ENCODE measurements at regions not wholly inside any gene's neighbourhood (a gene's known extent, or its start where the extent isn't known, plus 50 kb on each side); places are given as distances from the start of the nearest gene placed in this dataset.

DNA sequence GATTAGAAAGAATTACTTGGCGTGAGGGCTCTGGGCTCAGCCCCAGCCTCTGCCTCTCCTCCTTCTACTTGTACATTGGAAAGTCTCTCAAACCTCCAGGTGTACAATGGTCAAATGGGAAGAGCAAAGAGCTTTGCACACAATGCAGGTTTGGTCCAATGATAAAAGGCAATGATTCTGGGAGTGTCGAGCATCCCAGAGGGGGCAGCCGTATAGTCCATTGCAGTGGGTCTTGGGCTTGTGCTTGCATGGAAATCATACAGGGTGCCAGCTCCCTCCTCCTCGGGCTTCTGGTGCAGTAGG lies 98.0 kb upstream of the NCK2 start:
- Histone ChIP-seq H3K36me3 (ENCODE audit: insufficient read depth) (no peaks in the 10 kb centered on the region), H3K4me3 (IDR thresholded peaks at IDR 0.05; ENCODE audit: insufficient read depth, low read depth, low read length) (no peak overlapping the region), H3K4me1 (ENCODE audit: low read depth, poor library complexity, severe bottlenecking) (no peaks in the 10 kb centered on the region), H4K20me1 (ENCODE audit: insufficient read depth) (no peaks in the 10 kb centered on the region), H3K79me2 (ENCODE audit: insufficient read depth, low read depth) (no peaks in the 10 kb centered on the region), H3K4me2 (no peak overlapping the region), H3K27me3 (ENCODE audit: insufficient read depth, low read depth) (no peaks in the 10 kb centered on the region), H3K9ac (no peak overlapping the region), H3K27ac (no peak overlapping the region), H2AFZ (ENCODE audit: low read depth) (no peak overlapping the region)
- TF ChIP-seq, protein P1, sequence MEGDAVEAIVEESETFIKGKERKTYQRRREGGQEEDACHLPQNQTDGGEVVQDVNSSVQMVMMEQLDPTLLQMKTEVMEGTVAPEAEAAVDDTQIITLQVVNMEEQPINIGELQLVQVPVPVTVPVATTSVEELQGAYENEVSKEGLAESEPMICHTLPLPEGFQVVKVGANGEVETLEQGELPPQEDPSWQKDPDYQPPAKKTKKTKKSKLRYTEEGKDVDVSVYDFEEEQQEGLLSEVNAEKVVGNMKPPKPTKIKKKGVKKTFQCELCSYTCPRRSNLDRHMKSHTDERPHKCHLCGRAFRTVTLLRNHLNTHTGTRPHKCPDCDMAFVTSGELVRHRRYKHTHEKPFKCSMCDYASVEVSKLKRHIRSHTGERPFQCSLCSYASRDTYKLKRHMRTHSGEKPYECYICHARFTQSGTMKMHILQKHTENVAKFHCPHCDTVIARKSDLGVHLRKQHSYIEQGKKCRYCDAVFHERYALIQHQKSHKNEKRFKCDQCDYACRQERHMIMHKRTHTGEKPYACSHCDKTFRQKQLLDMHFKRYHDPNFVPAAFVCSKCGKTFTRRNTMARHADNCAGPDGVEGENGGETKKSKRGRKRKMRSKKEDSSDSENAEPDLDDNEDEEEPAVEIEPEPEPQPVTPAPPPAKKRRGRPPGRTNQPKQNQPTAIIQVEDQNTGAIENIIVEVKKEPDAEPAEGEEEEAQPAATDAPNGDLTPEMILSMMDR (conservative IDR thresholded peaks at IDR 0.05; ENCODE audit: low read depth, low read length): no peak

DNA sequence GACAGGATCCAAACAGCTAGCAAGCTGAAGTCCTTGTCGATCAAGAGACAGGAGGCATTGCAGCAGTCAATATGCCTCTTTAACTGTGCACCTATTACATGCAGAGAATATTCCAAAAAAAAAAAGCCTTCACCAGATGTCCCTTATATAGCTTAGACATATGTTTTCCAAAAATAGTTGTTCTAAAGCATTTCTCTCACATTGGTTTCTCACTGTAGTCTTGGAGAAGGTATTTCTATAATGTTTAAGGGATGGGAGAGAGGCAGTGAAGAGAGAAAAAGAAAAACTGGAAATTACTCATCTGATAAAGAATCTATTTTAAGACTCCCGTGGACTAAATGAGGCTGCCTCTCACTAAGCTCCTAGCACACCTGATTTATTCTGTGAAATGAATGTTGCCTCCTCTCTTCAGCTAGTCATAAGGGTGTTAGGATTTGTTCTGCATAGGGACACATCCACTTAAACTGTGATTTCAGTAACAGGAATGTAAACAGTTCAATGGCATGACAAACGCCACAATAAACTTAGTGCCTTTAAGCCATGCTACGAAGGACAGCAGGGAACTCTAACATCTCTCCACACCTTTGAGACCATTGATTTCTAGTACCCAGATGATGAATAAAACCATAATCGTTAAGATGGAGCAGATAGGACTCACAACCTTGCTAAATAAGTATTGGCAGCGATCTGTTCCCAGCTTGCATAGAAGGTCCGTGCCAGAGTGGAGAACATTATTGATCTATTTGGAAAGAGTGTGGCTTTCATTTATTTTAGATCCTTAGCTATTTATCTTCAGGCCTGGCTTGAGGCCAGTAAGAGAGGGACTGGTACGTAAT lies 98.6 kb upstream of the NCK2 start:
- Histone ChIP-seq H3K79me2 (ENCODE audit: insufficient read depth, low read depth) (no peaks in the 10 kb centered on the region), H2AFZ (ENCODE audit: low read depth) (no peak overlapping the region), H4K20me1 (ENCODE audit: insufficient read depth) (no peaks in the 10 kb centered on the region), H3K36me3 (ENCODE audit: insufficient read depth) (no peaks in the 10 kb centered on the region), H3K27ac (no peak overlapping the region), H3K4me1 (ENCODE audit: low read depth, poor library complexity, severe bottlenecking) (no peaks in the 10 kb centered on the region), H3K4me3 (IDR thresholded peaks at IDR 0.05; ENCODE audit: insufficient read depth, low read depth, low read length) (no peak overlapping the region), H3K4me2 (no peak overlapping the region), H3K27me3 (ENCODE audit: insufficient read depth, low read depth) (no peaks in the 10 kb centered on the region), H3K9ac (no peak overlapping the region)
- TF ChIP-seq, protein P1 (conservative IDR thresholded peaks at IDR 0.05; ENCODE audit: low read depth, low read length): no peak

DNA sequence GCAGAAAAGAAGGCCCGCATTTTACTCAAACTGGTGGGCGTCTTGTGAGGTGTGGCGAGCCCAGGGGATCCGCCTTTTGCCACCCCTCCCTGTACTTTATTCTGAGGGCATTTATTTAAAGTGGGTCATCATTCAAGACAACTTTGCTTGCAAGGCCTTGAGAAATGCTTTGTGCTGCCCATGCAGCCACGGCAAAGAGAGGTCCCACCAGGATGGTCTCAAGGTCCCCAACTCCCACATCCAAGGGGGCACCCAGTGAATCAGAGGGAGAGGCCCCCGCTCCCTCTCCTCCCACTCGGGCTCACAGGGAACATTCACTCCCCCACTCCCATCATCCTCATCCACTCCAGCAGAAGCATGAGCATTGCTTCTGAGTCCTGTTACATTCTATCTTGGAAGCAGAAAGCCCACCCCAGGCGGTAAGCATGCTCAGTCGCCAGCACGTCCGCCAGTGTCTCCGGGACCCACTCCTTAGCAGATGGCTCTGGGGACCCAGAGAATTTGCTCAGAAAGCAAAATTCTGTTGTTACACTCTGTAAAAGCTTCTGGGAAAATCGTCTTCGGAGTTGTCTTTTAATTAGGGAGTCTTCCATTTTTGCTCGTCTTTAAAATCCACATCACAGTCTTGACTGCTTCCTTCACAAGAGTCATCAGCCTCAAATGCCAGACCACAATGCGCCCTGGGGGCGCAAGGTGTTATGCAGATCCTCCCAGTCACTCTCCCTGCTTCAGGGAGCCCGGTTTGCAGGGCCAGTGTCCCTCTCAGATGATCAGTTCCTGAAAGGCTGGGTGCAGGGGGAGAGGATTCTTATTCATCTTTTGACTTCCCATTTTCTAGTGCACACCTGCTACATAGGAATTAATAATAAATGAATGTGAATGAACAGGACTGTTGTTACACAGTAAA lies 99.4 kb upstream of the NCK2 start:
- H2AFZ ChIP-seq (ENCODE audit: low read depth): no peak overlapping the region
- H3K79me2 ChIP-seq (ENCODE audit: insufficient read depth, low read depth): no peaks in the 10 kb centered on the region
- H3K27ac ChIP-seq: no peak overlapping the region
- H3K4me2 ChIP-seq: no peak overlapping the region
- H3K4me3 ChIP-seq (IDR thresholded peaks at IDR 0.05; ENCODE audit: insufficient read depth, low read depth, low read length): no peak overlapping the region
- H3K27me3 ChIP-seq (ENCODE audit: insufficient read depth, low read depth): no peaks in the 10 kb centered on the region
- H4K20me1 ChIP-seq (ENCODE audit: insufficient read depth): no peaks in the 10 kb centered on the region
- no peaks in the 10 kb centered on the region for H3K4me1 ChIP-seq (ENCODE audit: low read depth, poor library complexity, severe bottlenecking)
- no peak overlapping the region for H3K9ac ChIP-seq
- TF ChIP-seq, protein P1 (conservative IDR thresholded peaks at IDR 0.05; ENCODE audit: low read depth, low read length): no peak
- no peaks in the 10 kb centered on the region for H3K36me3 ChIP-seq (ENCODE audit: insufficient read depth)

- no peaks in the 10 kb centered on the region for H3K27me3 ChIP-seq (ENCODE audit: insufficient read depth, low read depth)
- no peak overlapping the region for H3K4me2 ChIP-seq
- H2AFZ ChIP-seq (ENCODE audit: low read depth): no peak overlapping the region
- TF ChIP-seq, protein P1 (conservative IDR thresholded peaks at IDR 0.05; ENCODE audit: low read depth, low read length): no peak
- H4K20me1 ChIP-seq (ENCODE audit: insufficient read depth): no peaks in the 10 kb centered on the region
- no peaks in the 10 kb centered on the region for H3K79me2 ChIP-seq (ENCODE audit: insufficient read depth, low read depth)
- H3K36me3 ChIP-seq (ENCODE audit: insufficient read depth): no peaks in the 10 kb centered on the region
- H3K9ac ChIP-seq: no peak overlapping the region
- no peak overlapping the region for H3K27ac ChIP-seq
- H3K4me3 ChIP-seq (IDR thresholded peaks at IDR 0.05; ENCODE audit: insufficient read depth, low read depth, low read length): no peak overlapping the region
- H3K4me1 ChIP-seq (ENCODE audit: low read depth, poor library complexity, severe bottlenecking): no peaks in the 10 kb centered on the region
Measured at GRCh38 chr2:105644174-105644980, 100.3 kb upstream of the NCK2 start.
